T-helper 2 cell (primary cell): ENCODE measurements at regions not wholly inside any gene's neighbourhood (a gene's known extent, or its start where the extent isn't known, plus 50 kb on each side); places are given as distances from the start of the nearest gene placed in this dataset.
"Not testable (repeated sequence)": the region's sequence is repeated elsewhere in the genome, so short reads cannot be mapped to it uniquely, and the experiment has no call there.

ENCODE experiments used
- DNase-seq, 5 experiments: peaks; one replicate each; pipeline versions ENCODE4 v3.0.0 to v3.0.0-alpha.2; 2012 to 2022

- not testable (repeated sequence) for DNase-seq
Measured at GRCh38 chr12:131214936-131215335, 261.2 kb downstream of the ADGRD1 start.

- DNase-seq = not testable (repeated sequence)
Measured at GRCh38 chr12:131216587-131216986, 262.9 kb downstream of the ADGRD1 start.

- DNase-seq = no peak
Measured at GRCh38 chr12:131217024-131217586, 263.4 kb downstream of the ADGRD1 start.

GRCh38 chr12:131218026-131218922 lies 264.6 kb downstream of the ADGRD1 start:
- no peak for DNase-seq

GRCh38 chr12:131218923-131219669 lies 265.4 kb downstream of the ADGRD1 start:
- DNase-seq = no peak

- DNase-seq = no peak
Measured at GRCh38 chr12:131219670-131220330, 266.1 kb downstream of the ADGRD1 start.

- DNase-seq = no peak
Measured at GRCh38 chr12:131220331-131220685, 266.6 kb downstream of the ADGRD1 start.

- no peak for DNase-seq
Measured at GRCh38 chr12:131221061-131221956, 267.6 kb downstream of the ADGRD1 start.

GRCh38 chr12:131221957-131222328 lies 268.2 kb downstream of the ADGRD1 start:
- DNase-seq = no peak

GRCh38 chr12:131222329-131223139 lies 268.8 kb downstream of the ADGRD1 start:
- peak in 1 of 5 experiments; percentile 35 for DNase-seq

- DNase-seq = no peak
Measured at GRCh38 chr12:131223171-131223761, 269.6 kb downstream of the ADGRD1 start.

GRCh38 chr12:131223791-131224225 lies 270.1 kb downstream of the ADGRD1 start:
- DNase-seq = no peak

- not testable (repeated sequence) for DNase-seq
Measured at GRCh38 chr12:131224226-131225065, 270.7 kb downstream of the ADGRD1 start.

GRCh38 chr12:131225066-131225380 lies 271.3 kb downstream of the ADGRD1 start:
- not testable (repeated sequence) for DNase-seq

- DNase-seq = no peak
Measured at GRCh38 chr12:131226345-131227265, 272.9 kb downstream of the ADGRD1 start.

GRCh38 chr12:131227641-131228040 lies 273.9 kb downstream of the ADGRD1 start:
- not testable (repeated sequence) for DNase-seq

GRCh38 chr12:131229079-131229425 lies 275.3 kb downstream of the ADGRD1 start:
- not testable (repeated sequence) for DNase-seq
